ENCODE measurements at regions not wholly inside any gene's neighbourhood (a gene's known extent, or its start where the extent isn't known, plus 50 kb on each side); places are given as distances from the start of the nearest gene placed in this dataset.
"Not testable (repeated sequence)": the region's sequence is repeated elsewhere in the genome, so short reads cannot be mapped to it uniquely, and the experiment has no call there.

DNA sequence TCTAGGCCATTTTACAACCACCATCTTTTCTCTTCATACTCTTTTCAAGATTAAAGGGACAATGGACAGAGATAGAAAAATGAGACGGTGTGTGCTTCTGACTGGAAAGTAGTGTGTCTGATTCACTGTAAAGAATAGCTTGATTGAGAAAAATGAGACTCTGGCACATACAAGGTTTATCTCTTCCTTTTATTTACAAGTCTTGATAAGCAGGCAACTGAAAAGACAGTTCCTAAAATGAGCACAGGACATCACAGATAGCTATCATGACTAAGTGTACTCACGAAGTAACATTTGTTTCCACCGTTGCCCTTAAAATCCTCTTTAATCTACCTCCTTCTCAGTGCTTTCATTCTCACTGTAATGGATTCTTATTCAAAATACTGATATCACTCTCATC lies 383.0 kb downstream of the TBC1D32 start:
- H3K27ac Mint-ChIP-seq = no peak overlapping the region
- no peaks in the 10 kb centered on the region for H3K4me1 Mint-ChIP-seq
- no peaks in the 10 kb centered on the region for H3K27me3 Mint-ChIP-seq
- no peak for DNase-seq
- no peaks in the 10 kb centered on the region for H3K36me3 Mint-ChIP-seq (ENCODE audit: low read depth)
- CTCF ChIA-PET = no interaction called here
- H3K4me3 Mint-ChIP-seq = no peak overlapping the region
- H3K9me3 Mint-ChIP-seq = no peaks in the 10 kb centered on the region
- POLR2A ChIA-PET = no interaction called here

DNA sequence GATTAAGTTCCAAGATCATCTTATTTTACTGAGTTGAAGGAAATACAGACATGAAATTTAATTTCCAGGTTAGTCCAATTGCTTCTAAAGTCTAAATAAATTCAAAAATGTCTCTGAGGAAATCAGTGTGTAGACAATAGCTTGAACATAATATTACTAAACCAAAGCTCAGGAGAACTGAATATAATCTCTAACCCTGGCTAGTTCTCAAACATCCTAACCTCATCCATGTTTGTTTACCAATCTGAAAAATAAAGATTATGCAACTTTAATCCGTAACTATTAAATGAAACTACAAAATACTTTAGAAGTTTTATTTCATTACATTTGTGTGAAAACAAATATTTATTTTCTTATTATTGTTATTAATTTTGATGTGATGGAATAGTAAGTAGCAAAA lies 387.2 kb downstream of the TBC1D32 start:
- H3K4me3 Mint-ChIP-seq = no peak overlapping the region
- no peaks in the 10 kb centered on the region for H3K4me1 Mint-ChIP-seq
- POLR2A ChIA-PET = no interaction called here

DNA sequence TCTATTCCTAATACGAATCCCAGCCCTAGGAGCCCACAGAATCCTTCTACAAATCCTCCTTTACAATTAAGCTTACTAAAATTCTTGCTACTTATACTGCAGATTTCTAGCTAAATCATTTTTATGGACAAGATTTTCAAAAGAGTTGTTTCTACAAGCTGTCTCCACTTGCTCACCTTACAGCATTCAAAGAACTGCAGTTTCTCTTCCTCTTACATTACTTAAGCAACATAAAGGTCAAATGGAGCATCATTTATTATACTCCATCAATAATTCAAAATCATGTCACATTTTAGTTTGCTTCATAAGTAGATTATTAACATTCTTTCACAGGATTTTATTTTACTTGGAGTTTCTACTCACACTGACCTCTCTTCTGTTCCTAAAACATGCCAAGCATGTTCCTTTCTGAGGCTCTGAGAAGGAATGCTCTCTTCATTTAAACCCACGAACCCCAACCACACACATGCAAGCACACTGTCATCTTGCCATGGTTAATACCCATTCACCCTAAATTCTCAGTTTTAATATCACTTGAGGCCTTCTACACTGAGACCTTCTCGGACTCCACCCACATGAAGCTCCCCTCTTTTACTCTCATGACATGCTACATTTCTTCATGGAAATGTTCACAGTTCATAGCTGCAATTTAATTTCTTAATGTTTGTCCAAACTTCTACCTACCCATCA lies 388.2 kb downstream of the TBC1D32 start:
- Mint-ChIP-seq H3K36me3 (ENCODE audit: low read depth) (no peaks in the 10 kb centered on the region), H3K27me3 (no peaks in the 10 kb centered on the region), H3K27ac (no peak overlapping the region), H3K4me1 (no peaks in the 10 kb centered on the region), H3K9me3 (no peaks in the 10 kb centered on the region), H3K4me3 (no peak overlapping the region)
- POLR2A ChIA-PET = no interaction called here
- CTCF ChIA-PET = no interaction called here
- DNase-seq = no peak

More for the DNA sequence above, 387.2 kb downstream of the TBC1D32 start:
- no peaks in the 10 kb centered on the region for H3K27me3 Mint-ChIP-seq
- H3K9me3 Mint-ChIP-seq = no peaks in the 10 kb centered on the region
- no peaks in the 10 kb centered on the region for H3K36me3 Mint-ChIP-seq (ENCODE audit: low read depth)
- DNase-seq = no peak
- CTCF ChIA-PET = no interaction called here
- no peak overlapping the region for H3K27ac Mint-ChIP-seq

DNA sequence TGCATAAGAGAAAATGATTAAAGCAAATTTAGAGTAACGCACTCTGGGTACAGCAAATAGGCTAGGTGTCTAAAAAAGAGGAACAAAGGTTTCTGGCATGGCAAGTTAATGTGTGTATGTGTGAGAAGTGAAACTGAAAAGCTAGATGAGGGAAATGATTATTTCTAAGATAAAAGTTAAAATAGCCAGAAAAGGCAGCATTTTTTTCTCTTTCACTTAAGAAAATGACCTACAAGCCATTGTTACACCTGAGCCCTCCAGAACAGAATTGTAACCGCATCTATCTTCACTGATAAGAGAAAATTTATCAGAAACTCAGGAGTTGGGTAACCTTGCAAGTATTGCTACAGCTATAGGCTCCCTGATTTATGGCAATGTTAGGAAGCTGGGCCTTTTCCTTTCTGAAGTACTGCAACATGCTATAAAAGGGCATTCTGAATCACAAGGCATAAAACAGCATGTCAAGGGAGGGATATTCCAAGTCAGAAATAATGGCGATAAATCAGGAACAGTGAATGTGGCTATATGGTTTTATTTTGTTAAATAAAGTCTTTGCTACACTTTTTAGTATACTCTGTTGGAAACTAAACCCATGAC lies 395.3 kb downstream of the TBC1D32 start:
- Mint-ChIP-seq H3K4me3 (no peak overlapping the region), H3K36me3 (ENCODE audit: low read depth) (no peaks in the 10 kb centered on the region), H3K9me3 (no peaks in the 10 kb centered on the region), H3K27me3 (no peaks in the 10 kb centered on the region), H3K4me1 (no peaks in the 10 kb centered on the region), H3K27ac (no peak overlapping the region)
- ChIA-PET POLR2A (no interaction called here), CTCF (no interaction called here)
- DNase-seq = no peak

DNA sequence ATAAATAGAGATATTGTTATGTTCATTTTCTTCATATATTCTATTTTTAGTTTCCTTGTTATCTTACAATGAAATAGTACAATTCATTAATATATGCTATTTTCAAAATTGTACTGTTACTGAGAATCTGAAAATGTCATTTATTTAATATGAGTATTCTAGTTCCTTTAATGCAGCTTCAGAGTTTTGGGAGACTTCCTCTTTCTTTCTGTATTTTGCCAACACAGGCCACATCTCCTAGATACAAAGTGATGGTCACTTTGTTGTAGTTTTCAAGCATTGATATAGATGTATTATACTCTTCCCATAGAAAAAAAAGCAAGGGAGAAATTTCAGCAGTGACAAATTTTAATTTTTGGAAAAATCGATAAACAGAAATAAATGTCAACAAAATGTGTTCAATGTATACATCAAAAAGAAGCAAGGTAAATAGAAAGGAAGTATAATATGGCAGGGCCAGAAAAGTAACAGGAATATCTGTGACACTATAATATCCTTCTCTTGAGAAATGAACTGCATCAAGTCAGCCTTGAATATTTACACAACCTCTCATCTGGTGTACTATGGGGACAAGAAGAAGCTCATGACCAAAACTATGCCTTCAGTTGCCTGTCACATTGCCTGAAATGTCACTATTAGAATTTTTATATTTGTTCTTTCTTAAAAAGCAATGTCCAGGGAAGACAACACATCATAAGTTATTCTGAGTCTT lies 396.0 kb downstream of the TBC1D32 start:
- Mint-ChIP-seq H3K4me3 (no peak overlapping the region), H3K36me3 (ENCODE audit: low read depth) (no peaks in the 10 kb centered on the region), H3K4me1 (no peaks in the 10 kb centered on the region), H3K9me3 (no peaks in the 10 kb centered on the region), H3K27me3 (no peaks in the 10 kb centered on the region), H3K27ac (no peak overlapping the region)
- ChIA-PET POLR2A (no interaction called here), CTCF (no interaction called here)
- no peak for DNase-seq

DNA sequence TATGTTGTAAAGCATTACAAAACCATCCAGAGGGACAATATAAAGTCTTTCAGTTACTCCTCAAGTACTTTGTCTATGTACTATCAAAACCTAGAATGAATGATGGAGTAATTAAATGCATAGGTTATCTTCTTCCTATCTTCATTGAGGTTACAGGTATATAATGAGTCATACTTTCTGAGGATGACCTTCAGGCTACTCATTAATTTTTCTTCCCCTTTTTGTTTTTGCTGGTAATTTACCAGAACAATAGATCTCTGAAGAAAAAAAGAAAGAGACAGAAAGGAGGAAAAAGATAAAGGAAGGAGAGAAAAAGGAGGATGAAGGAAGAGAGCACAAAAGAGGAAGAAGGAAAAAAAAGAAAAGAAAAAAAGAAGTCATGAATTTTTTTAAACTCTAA lies 398.4 kb downstream of the TBC1D32 start:
- Mint-ChIP-seq H3K36me3 (ENCODE audit: low read depth) (no peaks in the 10 kb centered on the region), H3K9me3 (no peaks in the 10 kb centered on the region), H3K27ac (no peak overlapping the region), H3K4me3 (no peak overlapping the region), H3K4me1 (no peaks in the 10 kb centered on the region), H3K27me3 (no peaks in the 10 kb centered on the region)
- DNase-seq = no peak
- CTCF ChIA-PET = no interaction called here
- POLR2A ChIA-PET = no interaction called here

DNA sequence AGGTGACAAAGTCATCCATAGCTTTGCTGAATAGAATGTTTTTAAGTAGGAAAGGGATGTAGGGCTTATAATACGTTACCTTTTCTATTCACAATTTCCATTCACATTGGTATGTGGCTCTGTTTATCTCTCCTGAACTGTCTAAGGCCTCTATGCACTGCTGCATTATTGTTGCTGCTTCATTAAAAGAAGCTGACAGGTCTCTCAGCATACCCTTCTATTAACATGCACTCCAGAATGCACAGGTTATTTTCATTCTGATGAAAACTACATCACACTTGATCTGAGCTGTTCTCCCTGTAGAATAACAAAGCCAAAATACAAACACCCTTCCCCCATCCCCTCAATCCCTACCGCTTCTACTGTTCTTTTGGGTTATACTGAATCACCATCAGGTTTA lies 399.3 kb downstream of the TBC1D32 start:
- no peak for DNase-seq
- no peaks in the 10 kb centered on the region for H3K9me3 Mint-ChIP-seq
- CTCF ChIA-PET = no interaction called here
- no peaks in the 10 kb centered on the region for H3K27me3 Mint-ChIP-seq
- H3K4me3 Mint-ChIP-seq = no peak overlapping the region
- H3K27ac Mint-ChIP-seq = no peak overlapping the region
- H3K4me1 Mint-ChIP-seq = no peaks in the 10 kb centered on the region
- POLR2A ChIA-PET = no interaction called here
- H3K36me3 Mint-ChIP-seq (ENCODE audit: low read depth) = no peaks in the 10 kb centered on the region

DNA sequence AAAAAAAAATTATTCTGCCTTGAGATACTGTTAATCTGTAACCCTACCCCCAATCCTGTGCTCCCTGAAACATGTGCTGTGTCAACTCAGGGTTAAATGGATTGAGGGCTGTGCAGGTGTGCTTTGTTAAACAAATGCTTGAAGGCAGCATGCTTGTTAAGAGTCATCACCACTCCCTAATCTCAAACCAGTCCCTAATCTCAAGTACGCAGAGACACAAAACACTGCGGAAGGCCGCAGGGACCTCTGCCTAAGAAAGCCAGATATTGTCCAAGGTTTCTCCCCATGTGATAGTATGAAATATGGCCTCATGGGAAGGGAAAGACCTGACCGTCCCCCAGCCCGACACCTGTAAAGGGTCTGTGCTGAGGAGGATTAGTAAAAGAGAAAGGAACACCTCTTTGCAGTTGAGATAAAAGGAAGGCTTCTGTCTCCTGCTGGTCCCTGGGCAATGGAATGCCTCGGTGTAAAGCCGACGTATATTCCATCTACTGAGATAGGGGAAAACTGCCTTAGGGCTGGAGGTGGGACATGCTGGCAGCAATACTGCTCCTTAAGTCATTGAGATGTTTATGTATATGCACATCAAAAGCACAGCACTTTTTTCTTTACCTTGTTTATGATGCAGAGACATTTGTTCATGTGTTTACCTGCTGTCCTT lies 402.6 kb downstream of the TBC1D32 start:
- POLR2A ChIA-PET; H3K27me3 Mint-ChIP-seq; H3K4me1 Mint-ChIP-seq; H3K36me3 Mint-ChIP-seq (ENCODE audit: low read depth); H3K9me3 Mint-ChIP-seq; H3K4me3 Mint-ChIP-seq; H3K27ac Mint-ChIP-seq; DNase-seq; CTCF ChIA-PET: not testable (repeated sequence)

DNA sequence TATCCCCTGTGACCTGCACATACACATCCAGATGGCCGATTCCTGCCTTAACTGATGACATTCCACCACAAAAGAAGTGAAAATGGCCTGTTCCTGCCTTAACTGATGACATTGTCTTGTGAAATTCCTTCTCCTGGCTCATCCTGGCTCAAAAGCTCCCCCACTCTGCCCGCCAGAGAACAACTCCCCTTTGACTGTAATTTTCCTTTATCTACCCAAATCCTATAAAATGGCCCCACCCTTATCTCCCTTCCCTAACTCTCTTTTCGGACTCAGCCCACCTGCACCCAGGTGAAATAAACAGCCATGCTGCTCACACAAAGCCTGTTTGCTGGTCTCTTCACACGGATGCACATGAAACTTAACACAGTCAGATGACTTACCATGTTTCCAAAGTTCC lies 403.8 kb downstream of the TBC1D32 start:
- H3K9me3 Mint-ChIP-seq; H3K4me1 Mint-ChIP-seq; H3K27me3 Mint-ChIP-seq; POLR2A ChIA-PET; CTCF ChIA-PET; H3K4me3 Mint-ChIP-seq; H3K27ac Mint-ChIP-seq; H3K36me3 Mint-ChIP-seq (ENCODE audit: low read depth); DNase-seq: not testable (repeated sequence)

DNA sequence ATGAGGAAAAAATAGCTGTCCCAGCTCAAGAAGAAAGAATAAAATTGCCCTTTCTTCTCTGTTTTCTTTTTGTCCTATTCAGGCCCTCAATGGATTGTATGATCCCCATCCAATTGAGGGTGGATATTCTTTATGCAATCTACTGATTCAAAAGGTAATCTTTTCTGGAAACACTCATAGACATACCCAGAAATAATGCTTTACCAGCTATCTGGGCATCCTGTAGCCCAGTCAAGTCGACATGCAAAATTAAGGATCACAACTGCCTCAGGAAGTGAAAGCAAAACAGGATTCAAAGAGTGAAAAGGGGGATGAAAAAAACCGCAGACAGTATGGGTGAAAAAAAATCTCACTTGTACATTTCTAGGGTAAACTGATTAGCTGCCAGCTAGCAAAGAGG lies 410.1 kb downstream of the TBC1D32 start:
- Mint-ChIP-seq H3K9me3 (peaks cover 5% of the 10 kb centered on the region), H3K4me3 (no peak overlapping the region), H3K36me3 (ENCODE audit: low read depth) (no peaks in the 10 kb centered on the region), H3K4me1 (no peaks in the 10 kb centered on the region), H3K27me3 (peaks cover 2% of the 10 kb centered on the region), H3K27ac (no peak overlapping the region)
- POLR2A ChIA-PET = no interaction called here
- CTCF ChIA-PET = no interaction called here
- DNase-seq = no peak

DNA sequence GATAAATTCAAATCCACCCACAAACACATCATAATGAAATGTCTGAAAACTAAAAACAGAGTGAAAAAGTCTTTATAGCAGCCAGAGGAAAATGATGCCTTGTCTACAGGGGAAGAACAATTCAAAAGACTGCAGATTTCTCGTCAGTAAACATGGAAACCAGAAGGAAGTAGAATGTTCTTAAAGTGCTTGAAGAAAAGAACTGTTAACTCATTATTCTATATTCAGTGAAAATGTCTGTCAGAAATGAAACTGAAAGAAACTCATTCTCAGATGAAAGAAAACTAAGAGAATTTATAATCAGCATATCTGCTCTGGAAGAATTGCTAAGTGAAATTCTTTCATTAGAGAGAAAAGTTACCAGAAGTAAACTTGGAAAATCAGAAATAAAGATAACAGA lies 416.1 kb downstream of the TBC1D32 start:
- Mint-ChIP-seq H3K36me3 (ENCODE audit: low read depth) (no peaks in the 10 kb centered on the region), H3K9me3 (no peaks in the 10 kb centered on the region), H3K27me3 (peaks cover 2% of the 10 kb centered on the region), H3K4me1 (peaks cover 2% of the 10 kb centered on the region), H3K27ac (no peak overlapping the region), H3K4me3 (no peak overlapping the region)
- no peak for DNase-seq
- ChIA-PET POLR2A (no interaction called here), CTCF (no interaction called here)

DNA sequence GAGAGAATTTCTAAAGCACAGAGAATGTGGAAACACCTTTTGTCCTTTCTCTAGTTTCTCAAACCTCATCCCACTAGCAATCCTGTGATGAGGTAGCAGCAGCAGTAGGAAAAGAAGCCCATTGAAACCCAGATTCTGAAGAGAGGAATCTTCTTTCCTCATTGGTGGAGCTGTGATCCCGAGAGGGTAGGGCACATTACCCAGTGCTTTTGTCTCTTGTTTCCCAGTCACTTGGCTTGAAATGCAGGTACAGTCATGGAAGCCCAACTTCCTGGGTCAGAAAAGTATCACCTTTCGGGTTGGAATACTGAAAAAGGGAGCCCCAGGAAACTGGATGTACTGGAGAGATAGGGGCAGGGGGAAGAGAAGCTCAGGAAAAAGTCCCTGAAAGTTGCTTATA lies 417.4 kb downstream of the TBC1D32 start:
- Mint-ChIP-seq H3K9me3 (no peaks in the 10 kb centered on the region), H3K27me3 (peaks cover 2% of the 10 kb centered on the region), H3K4me1 (peaks cover 2% of the 10 kb centered on the region), H3K4me3 (no peak overlapping the region), H3K36me3 (ENCODE audit: low read depth) (no peaks in the 10 kb centered on the region), H3K27ac (no peak overlapping the region)
- no peak for DNase-seq
- ChIA-PET CTCF (no interaction called here), POLR2A (no interaction called here)

DNA sequence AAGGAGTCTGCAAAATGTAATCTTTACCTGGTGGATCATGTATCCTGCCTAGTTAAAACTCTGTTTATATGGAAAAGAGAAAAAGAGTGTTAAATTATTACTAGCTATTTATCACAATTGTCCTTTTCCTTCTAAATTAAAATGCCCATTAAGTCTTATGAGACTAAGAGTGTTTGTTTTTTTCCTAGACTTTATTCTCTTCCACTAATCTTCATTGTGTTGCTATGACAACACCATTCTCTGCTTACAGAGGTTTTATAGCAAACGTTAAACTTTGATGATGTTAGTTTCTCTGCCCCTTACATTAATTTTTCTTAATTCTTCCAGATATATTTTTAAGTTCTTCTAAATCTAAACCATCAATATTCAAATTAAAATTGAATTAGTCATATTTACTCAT lies 420.8 kb downstream of the TBC1D32 start:
- peaks cover 2% of the 10 kb centered on the region for H3K4me1 Mint-ChIP-seq
- ChIA-PET POLR2A (no interaction called here), CTCF (no interaction called here)
- DNase-seq = no peak
- H3K27ac Mint-ChIP-seq = no peak overlapping the region
- H3K9me3 Mint-ChIP-seq = no peaks in the 10 kb centered on the region
- no peaks in the 10 kb centered on the region for H3K27me3 Mint-ChIP-seq
- H3K4me3 Mint-ChIP-seq = no peak overlapping the region
- no peaks in the 10 kb centered on the region for H3K36me3 Mint-ChIP-seq (ENCODE audit: low read depth)

DNA sequence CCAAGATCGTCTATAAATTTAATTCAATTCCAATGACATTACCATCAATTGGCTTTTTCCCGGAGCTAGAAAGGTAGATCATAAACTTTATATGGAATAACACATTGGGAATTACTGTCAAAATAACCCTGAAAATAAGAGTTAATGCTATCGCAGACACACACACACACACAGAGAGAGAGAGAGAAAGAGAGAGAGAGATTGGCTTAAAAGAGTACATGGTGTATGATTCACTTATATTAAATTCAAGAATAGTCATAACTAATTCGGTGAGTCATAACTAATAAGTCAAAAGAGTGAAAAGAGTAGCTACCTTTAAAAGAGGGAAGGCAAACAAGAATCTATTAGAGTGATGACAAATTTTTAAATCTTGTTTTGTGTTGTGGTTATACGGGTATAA lies 425.5 kb downstream of the TBC1D32 start:
- H3K27ac Mint-ChIP-seq = no peak overlapping the region
- ChIA-PET CTCF (no interaction called here), POLR2A (no interaction called here)
- no peaks in the 10 kb centered on the region for H3K9me3 Mint-ChIP-seq
- H3K4me3 Mint-ChIP-seq = no peak overlapping the region
- H3K36me3 Mint-ChIP-seq (ENCODE audit: low read depth) = no peaks in the 10 kb centered on the region
- no peaks in the 10 kb centered on the region for H3K4me1 Mint-ChIP-seq
- no peaks in the 10 kb centered on the region for H3K27me3 Mint-ChIP-seq
- no peak for DNase-seq
